Hepatocyte (in vitro differentiated cells): ENCODE measurements at regions not wholly inside any gene's neighbourhood (a gene's known extent, or its start where the extent isn't known, plus 50 kb on each side); places are given as distances from the start of the nearest gene placed in this dataset.

Source experiments
- EZH2 ChIP-seq: fragments of 200-600 bp; sonication (generic); IDR thresholded peaks from 2 replicates; pipeline ENCODE4 v1.6.1; 2016; ENCODE audit warnings: antibody characterized with exemption, mild to moderate bottlenecking, borderline replicate concordance
- TF ChIP-seq, protein P1 (sequence below): fragments of 200-600 bp; sonication (generic); IDR thresholded peaks from 2 replicates; pipeline ENCODE4 v1.5.1; 2016; ENCODE audit warnings: antibody characterized with exemption, mild to moderate bottlenecking; ENCODE audit not compliant: poor library complexity

DNA sequence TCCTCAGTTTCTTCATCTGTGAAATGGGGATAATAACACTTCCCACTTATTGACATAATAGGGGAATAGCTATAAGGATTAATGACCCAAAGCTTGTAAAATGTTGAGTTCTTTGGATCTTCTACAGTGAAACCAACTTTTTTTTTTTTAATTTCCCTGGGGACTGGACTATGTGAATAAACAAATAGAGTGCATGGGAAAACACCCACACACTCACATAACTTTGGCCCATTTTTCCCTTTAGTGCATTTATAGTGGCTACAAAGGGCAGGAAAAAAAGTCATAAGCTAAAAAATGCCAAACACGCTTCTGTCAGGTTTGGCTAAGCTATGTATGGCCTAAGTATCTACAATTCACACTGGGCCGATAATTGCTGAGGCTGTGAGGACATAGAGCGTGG lies 406.2 kb upstream of the JAG1 start:
- TF ChIP-seq, protein P1, sequence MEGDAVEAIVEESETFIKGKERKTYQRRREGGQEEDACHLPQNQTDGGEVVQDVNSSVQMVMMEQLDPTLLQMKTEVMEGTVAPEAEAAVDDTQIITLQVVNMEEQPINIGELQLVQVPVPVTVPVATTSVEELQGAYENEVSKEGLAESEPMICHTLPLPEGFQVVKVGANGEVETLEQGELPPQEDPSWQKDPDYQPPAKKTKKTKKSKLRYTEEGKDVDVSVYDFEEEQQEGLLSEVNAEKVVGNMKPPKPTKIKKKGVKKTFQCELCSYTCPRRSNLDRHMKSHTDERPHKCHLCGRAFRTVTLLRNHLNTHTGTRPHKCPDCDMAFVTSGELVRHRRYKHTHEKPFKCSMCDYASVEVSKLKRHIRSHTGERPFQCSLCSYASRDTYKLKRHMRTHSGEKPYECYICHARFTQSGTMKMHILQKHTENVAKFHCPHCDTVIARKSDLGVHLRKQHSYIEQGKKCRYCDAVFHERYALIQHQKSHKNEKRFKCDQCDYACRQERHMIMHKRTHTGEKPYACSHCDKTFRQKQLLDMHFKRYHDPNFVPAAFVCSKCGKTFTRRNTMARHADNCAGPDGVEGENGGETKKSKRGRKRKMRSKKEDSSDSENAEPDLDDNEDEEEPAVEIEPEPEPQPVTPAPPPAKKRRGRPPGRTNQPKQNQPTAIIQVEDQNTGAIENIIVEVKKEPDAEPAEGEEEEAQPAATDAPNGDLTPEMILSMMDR = no peak
- TF ChIP-seq EZH2 = no peak
